SU-DHL-6 (cell line): ENCODE measurements at regions not wholly inside any gene's neighbourhood (a gene's known extent, or its start where the extent isn't known, plus 50 kb on each side); places are given as distances from the start of the nearest gene placed in this dataset.

Experiments used
- H2AFZ ChIP-seq: fragments of 200-600 bp; sonication (generic); 2 replicates; pipeline ENCODE4 v1.6.1; 2014; ENCODE audit warnings: low read depth, mild to moderate bottlenecking, moderate library complexity, mixed read lengths, antibody characterized with exemption, low read length; ENCODE audit not compliant: severe bottlenecking
- H3F3A ChIP-seq: fragments of 200-600 bp; shearing (Covaris generic); 2 replicates; pipeline ENCODE4 v1.6.0; 2016; ENCODE audit warnings: antibody characterized with exemption, mild to moderate bottlenecking; ENCODE audit not compliant: insufficient read depth
- H3K27ac ChIP-seq: fragments of 200-600 bp; sonication (generic); 2 replicates; pipeline ENCODE4 v1.5.1; 2016; ENCODE audit warnings: low read depth, mild to moderate bottlenecking, low read length, moderate library complexity, mixed read lengths
- H3K27me3 ChIP-seq: fragments of 200-600 bp; sonication (generic), shearing (Covaris generic); 2 replicates; pipeline ENCODE4 v1.6.0; 2014; ENCODE audit warnings: mild to moderate bottlenecking, low read length
- H3K36me3 ChIP-seq: fragments of 200-600 bp; sonication (generic); 2 replicates; pipeline ENCODE4 v1.6.1; 2014; ENCODE audit warnings: mild to moderate bottlenecking, low read length, mixed read lengths
- H3K4me2 ChIP-seq: fragments of 300-600, 200-600 bp; shearing (Covaris generic), sonication (generic); 2 replicates; pipeline ENCODE4 v1.6.0; 2014; ENCODE audit warnings: low read length, low read depth, mild to moderate bottlenecking; ENCODE audit not compliant: poor library complexity, severe bottlenecking
- H3K4me3 ChIP-seq: fragments of 200-600 bp; sonication (generic); 2 replicates; pipeline ENCODE4 v1.5.1; 2014; ENCODE audit warnings: antibody characterized with exemption, low read length, mild to moderate bottlenecking, mixed read lengths; ENCODE audit not compliant: insufficient read depth, poor library complexity, severe bottlenecking
- H3K79me2 ChIP-seq: fragments of 200-600 bp; sonication (generic); 2 replicates; pipeline ENCODE4 v1.6.1; 2014; ENCODE audit warnings: mild to moderate bottlenecking, low read length, moderate library complexity; ENCODE audit not compliant: insufficient read depth
- H3K9ac ChIP-seq: fragments of 200-600 bp; sonication (generic); 2 replicates; pipeline ENCODE4 v1.7.0; 2014; ENCODE audit warnings: mild to moderate bottlenecking, low read length
- H3K9me2 ChIP-seq: fragments of 200-600 bp; sonication (generic); replicated peaks from 2 replicates; pipeline ENCODE4 v1.6.1; 2014; ENCODE audit warnings: low read length; ENCODE audit not compliant: insufficient read depth
- H3K9me3 ChIP-seq: fragments of 200-600 bp; sonication (generic); 2 replicates; pipeline ENCODE4 v1.6.1; 2014; ENCODE audit warnings: low read length, mixed read lengths; ENCODE audit not compliant: insufficient read depth
- H4K20me1 ChIP-seq: fragments of 200-600 bp; sonication (generic); 2 replicates; pipeline ENCODE4 v1.6.1; 2014; ENCODE audit warnings: low read depth, mild to moderate bottlenecking, antibody characterized with exemption, low read length, moderate library complexity, mixed read lengths
- EZH2phosphoT487 ChIP-seq: fragments of 200-600 bp; sonication (generic), shearing (Covaris generic); conservative IDR thresholded peaks from 2 replicates; pipeline ENCODE4 v1.6.1; 2018; ENCODE audit warnings: mild to moderate bottlenecking, antibody characterized with exemption, low read length, moderate library complexity, mixed read lengths
- TF ChIP-seq, protein P1 (sequence below): fragments of 200-600 bp; sonication (generic); IDR thresholded peaks from one replicate; pipeline ENCODE4 v1.5.1; 2017; ENCODE audit warnings: antibody characterized with exemption, mild to moderate bottlenecking, low read length, moderate library complexity; ENCODE audit not compliant: insufficient read depth, poor library complexity, severe bottlenecking

DNA sequence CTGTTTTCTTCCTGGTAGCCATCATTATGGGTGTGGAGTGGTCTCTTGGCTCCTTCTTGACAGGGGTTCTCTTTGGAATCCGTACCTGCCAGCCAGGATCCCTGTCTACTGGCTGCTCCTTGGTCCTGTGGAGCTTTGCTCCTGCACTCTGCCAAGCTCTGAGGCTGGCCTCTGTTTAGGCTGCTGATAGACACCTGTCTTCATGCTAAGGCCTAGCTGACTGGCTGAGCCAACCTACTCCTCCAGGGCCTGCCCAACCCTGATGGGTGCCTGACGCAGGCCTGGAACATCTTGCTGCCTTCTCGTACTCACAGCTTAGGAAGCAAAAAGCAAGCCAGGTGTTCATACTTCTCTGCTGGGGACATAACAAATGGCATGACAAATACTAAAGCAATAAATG, 333.6 kb upstream of the ZNF32 start:
- Histone ChIP-seq H3K27me3 (no peaks in the 10 kb centered on the region), H3K27ac (no peak overlapping the region), H3K9ac (no peak overlapping the region), H3K4me3 (no peak overlapping the region), H3K79me2 (no peaks in the 10 kb centered on the region), H3F3A (no peaks in the 10 kb centered on the region), H3K36me3 (no peaks in the 10 kb centered on the region), H3K9me3 (no peaks in the 10 kb centered on the region), H4K20me1 (no peaks in the 10 kb centered on the region), H2AFZ (no peak overlapping the region), H3K4me2 (no peak overlapping the region), H3K9me2 (no peaks in the 10 kb centered on the region)
- no peak for TF ChIP-seq EZH2phosphoT487
- TF ChIP-seq, protein P1, sequence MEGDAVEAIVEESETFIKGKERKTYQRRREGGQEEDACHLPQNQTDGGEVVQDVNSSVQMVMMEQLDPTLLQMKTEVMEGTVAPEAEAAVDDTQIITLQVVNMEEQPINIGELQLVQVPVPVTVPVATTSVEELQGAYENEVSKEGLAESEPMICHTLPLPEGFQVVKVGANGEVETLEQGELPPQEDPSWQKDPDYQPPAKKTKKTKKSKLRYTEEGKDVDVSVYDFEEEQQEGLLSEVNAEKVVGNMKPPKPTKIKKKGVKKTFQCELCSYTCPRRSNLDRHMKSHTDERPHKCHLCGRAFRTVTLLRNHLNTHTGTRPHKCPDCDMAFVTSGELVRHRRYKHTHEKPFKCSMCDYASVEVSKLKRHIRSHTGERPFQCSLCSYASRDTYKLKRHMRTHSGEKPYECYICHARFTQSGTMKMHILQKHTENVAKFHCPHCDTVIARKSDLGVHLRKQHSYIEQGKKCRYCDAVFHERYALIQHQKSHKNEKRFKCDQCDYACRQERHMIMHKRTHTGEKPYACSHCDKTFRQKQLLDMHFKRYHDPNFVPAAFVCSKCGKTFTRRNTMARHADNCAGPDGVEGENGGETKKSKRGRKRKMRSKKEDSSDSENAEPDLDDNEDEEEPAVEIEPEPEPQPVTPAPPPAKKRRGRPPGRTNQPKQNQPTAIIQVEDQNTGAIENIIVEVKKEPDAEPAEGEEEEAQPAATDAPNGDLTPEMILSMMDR, result no peak

- H3K36me3 ChIP-seq, result no peaks in the 10 kb centered on the region
- no peaks in the 10 kb centered on the region for H4K20me1 ChIP-seq
- no peaks in the 10 kb centered on the region for H3K79me2 ChIP-seq
- H3K4me2 ChIP-seq, result no peak overlapping the region
- no peak overlapping the region for H3K9ac ChIP-seq
- H3K9me2 ChIP-seq, result no peaks in the 10 kb centered on the region
- H2AFZ ChIP-seq, result no peak overlapping the region
- H3K27ac ChIP-seq, result no peak overlapping the region
- no peaks in the 10 kb centered on the region for H3K27me3 ChIP-seq
- no peak overlapping the region for H3K4me3 ChIP-seq
- no peaks in the 10 kb centered on the region for H3F3A ChIP-seq
- TF ChIP-seq EZH2phosphoT487, result no peak
- TF ChIP-seq, protein P1, result no peak
- no peaks in the 10 kb centered on the region for H3K9me3 ChIP-seq
Observed at GRCh38 chr10:43981696-43982095, 333.0 kb upstream of the ZNF32 start.

DNA sequence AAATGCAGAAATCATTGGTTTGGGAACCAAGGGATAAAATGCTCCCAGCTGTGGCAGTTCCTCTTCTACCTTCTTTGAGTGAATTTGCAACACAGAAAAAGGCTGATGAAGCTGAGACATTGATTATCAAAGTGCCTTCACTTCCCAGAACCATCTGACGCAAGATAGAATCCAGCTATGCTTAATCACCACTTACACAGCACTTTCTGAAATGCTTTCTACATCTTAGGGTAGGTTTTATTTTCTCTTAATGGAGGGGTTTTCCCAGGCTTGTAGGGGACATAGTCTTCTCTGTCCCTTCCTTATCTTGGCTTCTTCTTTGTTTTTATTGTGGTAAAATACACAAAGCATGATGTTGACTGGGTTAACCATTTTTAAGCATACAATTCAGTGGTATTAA, 332.6 kb upstream of the ZNF32 start:
- H3K9me2 ChIP-seq, result no peaks in the 10 kb centered on the region
- H3K27me3 ChIP-seq, result no peaks in the 10 kb centered on the region
- no peak overlapping the region for H3K9ac ChIP-seq
- no peaks in the 10 kb centered on the region for H3K9me3 ChIP-seq
- TF ChIP-seq EZH2phosphoT487, result no peak
- no peak overlapping the region for H3K4me2 ChIP-seq
- no peaks in the 10 kb centered on the region for H4K20me1 ChIP-seq
- no peak overlapping the region for H3K27ac ChIP-seq
- H2AFZ ChIP-seq, result no peak overlapping the region
- H3F3A ChIP-seq, result no peaks in the 10 kb centered on the region
- H3K79me2 ChIP-seq, result no peaks in the 10 kb centered on the region
- no peak overlapping the region for H3K4me3 ChIP-seq
- H3K36me3 ChIP-seq, result no peaks in the 10 kb centered on the region

DNA sequence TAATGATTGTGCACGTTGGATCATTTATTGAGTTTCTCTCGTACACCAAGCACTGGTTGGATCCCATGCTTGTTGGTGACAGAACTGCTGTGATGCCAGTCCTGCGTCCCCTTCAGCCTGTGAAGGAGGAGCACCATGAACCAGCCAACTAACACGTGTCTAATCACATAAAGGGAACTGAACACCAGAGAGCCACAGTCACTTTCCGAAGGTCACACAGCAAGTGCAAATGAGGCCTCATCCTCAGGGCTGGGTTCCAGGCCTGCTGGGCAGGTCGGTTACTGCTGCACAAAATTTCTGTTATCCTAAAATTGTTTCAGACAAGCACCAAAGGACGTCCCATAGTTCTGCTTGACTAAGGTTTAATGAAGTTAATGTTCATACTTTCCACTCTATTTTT, 332.0 kb upstream of the ZNF32 start:
- no peak overlapping the region for H3K4me3 ChIP-seq
- no peaks in the 10 kb centered on the region for H3K36me3 ChIP-seq
- no peaks in the 10 kb centered on the region for H4K20me1 ChIP-seq
- no peaks in the 10 kb centered on the region for H3K27me3 ChIP-seq
- no peaks in the 10 kb centered on the region for H3K9me2 ChIP-seq
- no peak overlapping the region for H2AFZ ChIP-seq
- H3K9ac ChIP-seq, result no peak overlapping the region
- no peaks in the 10 kb centered on the region for H3F3A ChIP-seq
- no peak overlapping the region for H3K27ac ChIP-seq
- no peaks in the 10 kb centered on the region for H3K9me3 ChIP-seq
- no peak overlapping the region for H3K4me2 ChIP-seq
- TF ChIP-seq EZH2phosphoT487, result no peak
- TF ChIP-seq, protein P1, result no peak
- H3K79me2 ChIP-seq, result no peaks in the 10 kb centered on the region
